Hindlimb muscle (tissue), 1 donor: ENCODE measurements at regions not wholly inside any gene's neighbourhood (a gene's known extent, or its start where the extent isn't known, plus 50 kb on each side); places are given as distances from the start of the nearest gene placed in this dataset.
A peak's percentile ranks its signal among the peaks of the same experiment; 100 is the strongest.

Experiments
- DNase-seq: peaks from one replicate; pipeline ENCODE4 v3.0.0-alpha.2; 2013

DNA sequence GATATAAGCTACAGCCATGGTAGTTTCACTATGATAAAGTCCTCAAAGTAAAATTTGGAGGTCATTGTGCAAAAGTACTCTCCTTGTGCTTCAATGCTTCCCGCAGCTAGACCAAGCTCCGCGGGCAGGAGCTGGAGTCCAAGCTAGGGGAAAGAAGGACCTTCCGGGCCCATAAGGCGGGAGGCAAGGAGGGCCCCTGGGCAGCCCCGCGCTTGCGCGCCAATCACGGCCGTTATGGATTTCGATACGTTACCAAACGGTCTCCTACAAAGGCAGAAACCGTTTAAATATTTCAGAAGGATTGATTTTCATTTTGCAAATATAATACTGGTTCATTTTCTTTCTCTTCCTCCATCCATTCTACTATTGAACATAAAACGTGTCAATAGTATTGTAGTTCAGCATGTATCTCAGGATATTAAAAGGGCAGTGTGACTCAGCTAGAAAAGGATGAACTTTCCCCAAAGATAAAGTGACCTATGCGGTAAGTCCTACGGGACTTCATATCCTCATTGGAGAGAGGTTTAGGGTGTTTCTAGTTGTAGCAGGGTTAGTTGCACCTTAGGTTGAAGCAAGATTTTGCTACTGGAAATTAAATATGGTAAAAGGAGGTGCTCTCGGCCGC, 128.0 kb downstream of the KIF20B start:
- DNase-seq: no peak

DNA sequence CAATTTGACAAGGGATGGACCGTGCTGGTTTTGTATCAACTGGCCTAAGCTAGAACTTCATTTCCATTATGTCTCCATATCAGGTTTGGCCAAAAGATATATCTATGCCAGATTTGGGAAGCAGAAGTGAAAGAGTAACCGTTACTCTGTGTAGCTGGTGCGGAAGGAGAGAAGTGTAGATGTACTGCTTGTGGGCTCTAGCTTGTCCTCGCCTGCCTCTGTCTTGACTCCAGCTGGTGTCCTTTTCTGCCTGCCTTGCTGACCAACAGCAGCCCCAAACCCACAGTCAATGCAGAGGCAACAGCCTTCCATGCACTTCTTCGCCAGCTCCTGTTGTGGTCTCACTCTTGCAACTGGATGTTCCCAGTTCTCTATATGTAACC, 128.5 kb downstream of the KIF20B start:
- DNase-seq: no peak

DNA sequence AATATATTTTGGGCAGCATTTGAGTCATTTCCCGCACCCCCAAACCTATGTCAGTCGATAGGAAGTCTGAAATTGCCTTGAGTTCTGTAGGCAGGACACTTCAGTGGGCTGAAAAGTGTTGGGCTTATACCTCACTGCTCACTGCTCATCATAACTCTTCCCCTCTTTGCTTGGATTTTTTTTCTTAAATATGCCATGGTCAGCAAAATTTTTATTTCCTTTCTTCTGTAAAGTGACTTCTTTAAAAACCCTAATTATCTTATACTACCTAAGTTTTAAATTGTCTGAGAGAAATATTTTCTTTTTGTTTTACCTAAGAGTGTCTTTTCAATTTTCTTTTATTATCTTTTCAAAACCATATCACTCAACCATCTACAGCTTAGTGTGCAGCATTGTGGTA, 129.2 kb downstream of the KIF20B start:
- no peak for DNase-seq

DNA sequence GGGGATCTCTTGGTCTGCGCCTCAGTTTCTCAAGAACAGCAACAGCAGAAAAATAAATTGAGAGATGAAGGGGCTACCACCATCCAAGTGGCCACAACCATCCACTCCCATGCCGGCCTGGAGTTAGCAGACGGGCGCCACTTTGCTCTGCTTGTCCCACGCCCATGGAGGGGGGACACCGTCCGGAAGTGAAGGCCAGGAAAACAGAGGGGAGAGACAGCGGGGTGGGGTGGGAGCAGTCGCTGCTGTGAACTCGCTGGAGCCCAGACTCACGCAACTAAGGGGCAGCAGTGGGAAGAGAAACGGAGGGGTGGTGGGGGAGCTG, 135.4 kb downstream of the KIF20B start:
- no peak for DNase-seq

DNA sequence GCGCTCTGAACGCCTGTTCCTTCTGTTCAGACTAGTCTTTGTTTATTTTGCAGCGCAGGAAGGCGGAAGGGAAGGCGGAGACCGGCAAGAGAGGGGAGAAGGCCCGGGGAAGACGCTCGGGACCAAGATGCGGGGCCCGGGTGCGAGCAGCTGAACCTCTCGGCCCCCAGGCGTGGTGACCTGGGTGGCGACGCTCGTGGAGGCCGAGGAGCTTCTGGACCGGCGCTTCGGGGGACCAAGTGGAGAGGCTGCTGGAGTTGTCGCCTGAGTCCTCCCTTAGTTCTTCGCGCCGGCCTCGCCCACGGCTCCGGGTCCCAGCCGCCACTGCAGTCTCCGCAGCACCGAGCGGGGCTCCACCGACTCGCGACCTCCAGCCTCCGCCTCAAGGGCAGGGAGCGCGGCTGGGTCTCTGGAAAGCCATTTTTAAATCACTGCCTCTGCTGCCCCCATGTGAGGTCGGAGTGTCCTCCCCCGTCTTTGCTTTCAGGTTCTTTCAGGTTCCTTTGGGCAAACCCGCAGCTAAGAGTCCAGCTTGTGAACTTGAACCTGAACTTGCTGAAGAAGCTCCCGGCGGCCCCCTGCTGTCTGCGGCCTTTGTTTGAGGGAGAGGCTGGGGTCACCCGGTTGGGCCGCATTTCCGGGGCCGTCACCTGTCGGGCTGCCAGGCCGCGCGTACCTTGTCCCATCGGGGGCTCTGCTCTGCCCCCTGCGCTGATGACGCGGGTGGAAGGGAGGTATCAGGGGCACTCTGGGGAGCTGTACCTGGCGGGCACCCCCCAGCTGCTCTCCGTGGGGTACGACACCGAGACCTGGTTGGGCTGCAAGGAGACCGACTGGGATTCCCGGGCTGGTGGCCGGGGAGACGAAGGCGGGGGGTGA, 136.0 kb downstream of the KIF20B start:
- peak; percentile 53 for DNase-seq

DNA sequence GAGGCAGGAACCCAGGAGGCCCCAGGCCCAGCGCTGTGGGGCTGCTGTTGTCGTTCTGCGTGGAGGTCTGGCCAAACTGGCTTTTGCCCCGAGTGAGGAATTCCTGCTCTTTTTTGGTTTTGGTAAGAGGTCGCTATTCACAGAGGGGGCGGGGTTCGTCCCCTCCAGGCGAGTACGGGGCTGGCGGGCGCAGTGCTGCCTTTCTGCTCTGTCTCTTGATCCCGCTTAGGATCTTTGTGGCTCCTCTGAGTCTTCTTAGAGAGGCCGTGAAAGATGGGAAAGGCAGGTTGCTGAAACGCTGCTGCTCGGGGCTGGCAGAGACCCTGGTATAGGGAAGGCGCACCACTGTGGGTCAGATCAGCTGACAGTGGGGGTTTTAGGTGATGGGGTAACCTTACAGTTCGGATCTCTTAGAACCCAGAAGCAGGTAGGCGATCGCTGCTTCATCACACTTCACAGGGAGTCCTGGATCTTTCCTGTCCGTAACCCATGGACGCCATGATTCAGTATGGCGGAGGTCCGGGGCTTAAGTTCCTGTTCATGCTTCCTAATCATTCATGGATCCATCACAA, 136.7 kb downstream of the KIF20B start:
- DNase-seq: peak; percentile 19

DNA sequence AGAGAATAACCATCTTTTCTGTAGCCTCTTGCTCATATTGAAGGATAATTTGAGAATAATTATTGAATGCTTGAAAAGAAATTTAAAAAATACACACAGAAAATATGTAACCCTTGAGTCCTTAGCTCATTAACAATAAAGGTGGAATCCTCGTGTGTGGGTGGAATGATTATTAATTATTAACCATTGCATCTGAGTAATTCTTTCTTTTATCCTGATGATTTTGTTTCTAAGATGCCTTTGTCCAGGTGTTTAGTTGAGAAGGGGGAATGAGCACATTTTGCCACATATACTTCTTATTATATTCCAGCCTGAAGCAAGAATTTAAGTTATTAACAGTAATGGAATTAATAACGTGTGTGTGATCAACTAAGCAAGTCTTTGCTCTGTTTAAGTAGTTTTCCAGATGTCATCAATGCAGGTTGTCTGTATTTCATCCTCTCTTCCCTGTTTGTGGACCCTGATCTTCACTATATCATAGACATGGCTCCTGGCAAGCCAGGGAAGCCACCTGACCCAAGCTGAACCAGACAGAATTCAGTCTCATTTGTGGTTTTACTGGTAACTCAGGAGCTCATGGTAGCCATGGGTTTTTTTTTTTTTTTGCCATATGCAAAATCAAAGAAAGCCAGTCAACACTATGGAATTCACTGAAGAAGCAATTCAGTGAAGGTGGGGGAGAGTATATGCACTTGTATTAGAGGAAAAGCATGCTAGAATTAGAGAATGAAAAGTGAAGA, 144.3 kb downstream of the KIF20B start:
- DNase-seq: no peak

DNA sequence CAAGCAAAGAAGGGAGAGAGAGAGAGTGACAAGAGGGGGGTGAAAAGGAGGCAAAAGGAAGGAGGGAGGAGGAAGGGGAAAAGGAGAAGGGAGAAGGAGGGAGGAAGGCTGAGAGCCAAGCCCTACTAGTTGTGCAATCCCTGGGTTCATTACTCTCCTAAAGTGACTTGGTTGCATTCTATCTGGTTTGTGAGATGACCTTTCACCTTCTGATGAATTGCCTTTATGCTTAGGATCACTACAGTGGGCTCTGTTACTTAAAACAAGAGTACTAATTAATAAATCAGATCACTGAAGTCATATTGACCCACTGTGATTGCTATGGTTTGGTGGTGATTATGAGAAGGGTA, 144.9 kb downstream of the KIF20B start:
- DNase-seq: no peak

DNA sequence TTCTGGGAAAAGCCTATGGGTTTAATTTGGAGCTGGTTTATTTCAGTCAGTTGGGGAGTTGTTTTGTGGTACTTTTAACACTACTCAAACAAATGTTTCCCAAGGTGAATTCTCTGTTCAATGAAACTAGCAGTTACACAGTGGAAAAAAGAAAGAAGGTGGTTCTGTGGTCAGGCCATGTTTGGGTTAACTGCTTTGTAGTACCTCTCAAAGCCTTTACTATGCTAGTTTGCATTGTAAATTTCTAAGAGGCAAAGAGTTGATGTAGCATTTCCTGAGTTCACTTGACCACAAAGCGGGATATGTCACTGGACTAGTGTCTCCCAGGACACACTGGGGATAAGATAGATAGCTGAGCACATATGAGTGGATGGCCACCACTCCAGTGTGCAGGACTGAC, 145.4 kb downstream of the KIF20B start:
- no peak for DNase-seq

DNA sequence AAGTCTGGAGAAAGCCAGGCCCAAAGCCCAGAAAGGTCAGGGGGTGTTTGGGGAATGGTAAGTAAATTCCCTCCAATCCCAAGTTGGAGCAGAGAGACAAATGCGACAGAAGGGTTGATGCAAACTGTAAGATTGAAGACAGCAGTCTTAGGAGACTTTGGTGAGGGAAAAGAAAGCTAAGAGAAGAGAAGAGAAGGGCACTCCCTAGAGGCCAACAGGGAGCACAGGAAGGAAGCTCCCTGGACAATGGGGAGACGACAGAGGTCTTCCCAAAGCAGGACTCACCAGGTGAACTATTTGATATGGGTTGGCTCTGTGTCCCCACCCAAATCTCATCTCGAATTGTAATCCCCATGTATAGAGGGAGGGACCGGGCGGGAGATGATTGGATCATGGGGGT, 151.5 kb downstream of the KIF20B start:
- DNase-seq: no peak

DNA sequence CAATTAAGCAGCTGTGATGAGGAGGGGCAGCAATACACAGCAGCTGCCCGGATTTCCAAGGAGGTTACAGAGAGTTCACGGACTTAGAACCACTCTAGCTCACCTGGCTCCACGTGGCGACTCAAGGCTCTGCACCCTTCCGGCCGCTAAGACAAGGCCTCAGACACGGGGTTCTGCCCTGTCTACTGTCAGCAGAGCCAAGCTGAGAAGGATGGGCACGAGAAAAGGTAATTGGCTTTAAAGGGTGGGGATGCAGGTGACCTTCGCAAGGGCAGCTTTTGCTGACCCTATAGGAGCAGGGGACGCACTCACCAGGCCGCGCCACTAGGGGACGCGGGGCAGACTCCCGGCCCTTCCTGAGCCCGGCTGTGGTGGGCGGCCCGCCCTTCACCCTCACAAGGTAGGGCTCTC, 152.4 kb downstream of the KIF20B start:
- DNase-seq: no peak

DNA sequence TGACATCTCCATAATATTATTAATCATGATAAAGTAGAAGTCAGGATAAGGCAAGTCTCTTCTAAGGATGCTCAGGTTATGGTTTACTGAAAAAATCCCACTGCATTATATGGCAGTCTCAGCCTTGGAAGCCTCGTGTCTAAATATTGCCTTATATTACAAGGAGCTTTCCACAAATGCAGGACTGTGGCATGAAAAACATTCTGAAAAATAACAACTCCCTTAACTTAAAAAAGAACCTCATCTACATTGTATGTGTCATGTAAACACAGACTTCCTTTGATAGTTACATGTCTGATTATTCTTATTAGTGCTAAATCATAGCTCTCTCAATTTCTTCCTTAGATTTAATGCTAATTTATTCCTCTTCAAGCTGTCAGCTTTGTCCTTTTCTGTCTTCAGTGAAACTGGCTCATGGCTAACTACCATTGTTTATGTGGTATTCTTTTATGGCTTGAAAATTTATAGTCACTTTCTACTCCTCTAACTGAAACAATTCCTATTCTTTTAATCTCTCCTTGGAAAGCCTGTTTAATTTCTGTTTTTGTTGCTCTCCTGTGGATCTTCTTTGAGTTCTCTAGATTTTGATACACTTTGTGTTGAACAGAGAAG, 156.1 kb downstream of the KIF20B start:
- no peak for DNase-seq

DNA sequence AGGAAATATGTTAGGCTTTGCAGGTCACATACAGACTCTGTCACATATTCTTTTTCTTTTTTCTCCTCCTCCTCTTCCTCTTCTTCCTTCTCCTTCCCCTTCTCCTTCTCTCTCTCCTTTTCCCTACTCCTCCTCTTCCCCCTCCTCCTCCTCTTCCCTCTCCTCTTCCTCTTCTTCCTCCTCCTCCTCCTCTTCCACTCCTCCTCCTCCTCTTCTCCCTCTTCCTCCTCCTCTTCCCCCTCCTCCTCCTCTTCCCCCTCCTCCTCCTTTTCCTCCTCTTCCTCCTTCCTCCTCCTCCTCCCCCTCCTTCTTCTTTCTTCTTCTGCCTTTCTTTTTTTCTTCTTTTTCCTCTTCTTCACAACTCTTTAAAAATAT, 159.8 kb downstream of the KIF20B start:
- no peak for DNase-seq

DNA sequence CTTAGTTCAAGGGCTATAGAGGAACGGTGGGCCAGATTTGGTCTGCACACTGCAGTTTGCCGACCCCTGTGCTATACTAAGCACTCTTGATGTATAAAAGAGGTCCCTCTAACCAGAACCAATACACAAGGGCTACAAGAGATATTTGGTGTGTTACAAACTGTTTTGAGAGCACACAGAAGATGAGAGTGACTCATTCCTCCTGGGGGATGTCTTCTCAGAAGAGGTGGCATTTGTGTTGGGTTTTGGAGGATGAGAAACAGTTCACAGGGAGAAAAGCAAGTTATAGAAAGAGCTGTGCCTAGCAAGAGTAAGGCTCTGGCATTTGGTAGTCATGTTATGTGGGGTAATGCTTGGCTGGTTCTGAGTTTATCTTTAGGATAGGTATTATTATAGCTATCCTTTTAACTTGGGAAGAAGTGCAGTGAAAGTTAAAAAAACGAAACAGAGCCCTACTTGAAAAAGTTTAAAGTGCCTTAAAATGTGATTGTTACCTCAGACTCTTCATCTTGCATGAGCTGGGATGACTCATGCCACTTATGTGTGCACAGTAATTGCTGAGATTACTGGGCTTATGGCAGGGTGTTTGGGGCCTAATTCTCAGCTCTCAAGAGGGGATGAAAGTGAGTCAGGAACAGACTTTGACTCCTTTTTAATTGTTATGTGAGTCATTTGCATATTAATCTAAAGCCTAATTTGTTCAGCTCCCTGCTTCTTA, 160.4 kb downstream of the KIF20B start:
- no peak for DNase-seq

DNA sequence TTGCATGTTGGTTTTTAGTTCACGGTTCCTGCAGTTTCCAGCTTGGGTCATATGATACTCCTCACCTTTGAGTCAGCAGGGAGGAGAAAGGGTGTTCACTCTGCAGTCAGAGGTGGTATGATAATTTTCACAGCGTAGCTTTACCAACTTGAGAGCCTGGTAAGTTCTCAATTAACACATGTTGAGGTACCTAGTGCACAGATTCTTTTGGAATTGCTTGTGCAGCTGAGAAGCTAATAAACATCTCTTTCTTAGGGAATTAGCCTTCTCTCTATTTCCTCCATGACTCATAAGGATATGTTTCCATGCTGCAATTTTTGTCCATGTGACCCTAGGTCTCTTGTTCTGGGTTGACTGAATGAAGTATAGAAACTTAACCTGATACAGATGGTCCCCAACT, 166.6 kb downstream of the KIF20B start:
- no peak for DNase-seq

DNA sequence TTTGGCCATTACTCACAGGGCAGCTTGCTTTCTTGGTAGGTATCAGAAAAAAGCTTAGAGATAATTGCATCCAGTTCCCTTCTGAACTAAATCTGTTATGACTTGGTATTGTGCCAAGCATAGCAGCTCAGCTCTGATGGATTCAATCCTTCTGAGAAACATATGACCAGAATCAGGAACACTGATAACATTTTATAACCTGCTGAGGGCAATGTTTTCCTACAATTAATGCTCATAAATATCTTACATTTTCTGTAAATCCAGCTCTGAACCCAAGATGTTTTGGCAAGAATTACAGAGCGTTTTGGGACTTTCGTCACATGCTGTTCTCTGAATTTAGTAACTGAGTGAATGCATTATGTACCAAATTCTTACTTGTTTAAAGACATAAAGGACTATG, 167.8 kb downstream of the KIF20B start:
- peak; percentile 50 for DNase-seq

DNA sequence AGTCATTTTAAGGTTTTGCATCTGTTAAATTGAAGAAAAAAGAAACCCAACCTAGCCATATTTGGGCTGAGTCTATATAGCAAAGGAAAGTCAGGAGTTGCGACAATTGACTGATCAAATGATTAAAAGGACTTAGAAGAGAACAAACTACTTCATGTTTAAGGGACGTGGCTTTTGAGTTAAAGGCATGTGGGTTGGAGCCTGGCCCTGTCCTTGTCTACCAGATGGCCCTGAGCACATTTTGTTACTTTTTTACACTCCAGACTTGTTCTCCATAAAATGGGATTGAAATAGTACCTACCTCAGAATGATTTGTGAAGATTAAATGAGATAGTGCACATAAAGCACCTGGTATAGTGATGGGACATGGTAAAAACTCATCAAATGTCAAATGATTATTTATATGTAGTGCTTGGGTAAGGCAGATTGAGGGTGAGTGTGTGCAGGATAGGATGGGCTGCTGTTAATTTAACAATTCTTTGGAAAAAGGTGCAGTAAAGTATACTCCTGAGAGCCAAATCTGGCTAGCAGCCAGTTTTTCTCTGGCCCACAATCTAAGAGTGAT, 168.3 kb downstream of the KIF20B start:
- no peak for DNase-seq

DNA sequence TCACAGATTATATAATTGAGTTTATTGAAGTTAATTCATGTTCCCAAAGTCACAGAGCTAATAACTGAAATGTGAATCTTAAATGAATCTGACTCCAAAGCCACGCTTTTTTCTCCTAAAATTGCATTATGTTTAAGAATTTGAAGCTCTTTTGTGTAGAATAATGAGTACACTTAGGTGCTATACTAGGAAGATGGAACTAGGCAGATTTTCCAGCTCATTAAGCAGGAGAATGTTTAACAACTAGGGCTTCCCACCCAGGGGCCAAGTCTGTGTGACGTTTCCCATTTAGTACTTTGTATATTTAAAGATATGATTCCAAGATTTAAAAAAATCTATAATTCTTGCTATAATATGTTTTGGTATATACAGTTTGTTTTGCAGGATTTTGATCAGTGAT, 169.5 kb downstream of the KIF20B start:
- DNase-seq: no peak

DNA sequence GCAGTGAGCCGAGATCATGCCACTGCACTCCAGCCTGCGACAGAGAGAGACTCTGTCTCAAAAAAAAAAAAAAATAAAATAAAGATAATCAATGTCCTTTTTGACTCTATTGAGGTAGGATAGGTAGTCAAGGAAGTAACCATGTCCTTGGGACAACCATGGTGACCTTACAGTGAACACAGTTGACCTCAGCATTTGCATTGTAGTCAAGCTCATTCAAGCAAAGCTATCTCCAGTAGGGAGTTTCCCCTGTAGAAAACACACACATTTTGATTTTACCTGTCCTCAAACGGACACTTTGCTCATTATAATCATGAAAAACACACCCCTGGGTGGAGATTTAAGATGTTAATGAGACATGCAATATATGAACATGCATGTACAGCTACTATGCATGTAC, 171.7 kb downstream of the KIF20B start:
- DNase-seq: no peak

DNA sequence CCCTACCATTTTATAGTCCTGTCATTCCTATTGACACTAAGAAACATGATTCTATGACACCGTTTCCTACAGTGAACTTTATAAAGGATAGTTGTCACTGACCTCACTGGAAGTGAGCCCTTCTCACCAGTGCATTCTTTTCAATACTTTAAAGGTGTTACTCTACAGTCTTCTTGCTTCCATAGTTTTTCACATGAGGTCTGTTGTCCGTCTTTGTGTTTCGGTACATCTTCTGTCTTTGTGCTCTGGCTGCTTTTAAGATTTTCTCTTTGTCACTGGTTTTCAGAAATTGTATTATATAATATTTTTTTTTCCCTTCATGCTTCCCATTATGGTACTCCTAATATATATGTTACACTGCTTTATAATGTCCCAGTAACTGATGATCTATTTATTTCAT, 174.2 kb downstream of the KIF20B start:
- no peak for DNase-seq

DNA sequence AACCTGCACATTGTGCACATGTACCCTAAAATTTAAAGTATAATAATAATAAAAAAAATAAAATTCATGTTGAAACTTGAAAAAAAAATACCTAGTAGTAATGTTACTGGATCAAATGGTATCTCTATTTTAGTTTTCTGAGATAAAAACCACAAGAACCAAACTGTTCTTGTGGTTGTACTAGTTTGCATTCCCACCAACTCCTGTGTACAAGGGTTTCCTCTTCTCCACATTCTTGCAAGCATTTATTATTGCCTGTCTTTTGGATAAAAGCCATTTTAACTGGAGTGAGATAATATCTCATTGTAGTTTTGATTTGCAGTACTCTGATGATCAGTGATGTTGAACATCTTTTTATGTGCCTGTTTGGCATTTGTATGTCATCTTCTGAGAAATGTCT, 177.7 kb downstream of the KIF20B start:
- no peak for DNase-seq

DNA sequence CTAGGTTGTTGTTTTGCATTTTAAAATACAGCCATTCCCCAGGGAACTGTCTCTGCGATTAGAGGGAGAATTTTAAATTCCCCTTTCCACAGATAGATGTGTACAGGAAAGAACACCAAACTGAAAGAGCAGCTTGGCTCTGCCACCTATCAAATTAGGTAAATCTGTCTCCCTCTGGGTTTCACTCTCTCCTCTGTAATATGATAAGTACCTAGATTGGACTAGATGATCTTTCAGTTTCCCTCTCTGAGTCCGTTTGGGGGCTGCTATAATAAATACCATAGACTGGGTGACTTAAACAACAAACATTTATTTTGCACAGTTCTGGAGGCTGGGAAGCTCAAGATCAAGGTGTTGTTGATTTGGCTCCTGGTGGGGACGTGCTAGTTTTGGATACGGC, 186.0 kb downstream of the KIF20B start:
- no peak for DNase-seq
